IMR-90 (cell line): ENCODE measurements at regions not wholly inside any gene's neighbourhood (a gene's known extent, or its start where the extent isn't known, plus 50 kb on each side); places are given as distances from the start of the nearest gene placed in this dataset.

ENCODE experiments used
- ATAC-seq: fragments of 200-7000 bp; cut with Tn5 transposase; 2 replicates; pipeline ENCODE4 v1.9.1; 2020; ENCODE audit warnings: low read depth, mild to moderate bottlenecking, moderate library complexity
- BruUV-seq: library from RNA; stranded (reverse); fragments of 400-500 nt; replicated peaks from 2 replicates; lab custom pipeline; 2021; lab: Mats Ljungman, UMichigan
- CTCF ChIA-PET: fragments of 300-600 bp; formaldehyde crosslinking; extraction: SDS; loops from one replicate; lab custom pipeline; 2021; ENCODE audit warnings: antibody characterized with exemption; lab: Yijun Ruan, JAX
- POLR2A ChIA-PET: fragments of 300-600 bp; sonication (Branson Sonifier 250); formaldehyde crosslinking; loops from one replicate; lab custom pipeline; 2022; ENCODE audit warnings: antibody characterized with exemption; ENCODE audit not compliant: unreplicated experiment; lab: Charles Lee
- DNase-seq: peaks from one replicate; pipeline ENCODE4 v3.0.0; 2013
- H2AFZ ChIP-seq: replicated peaks from 2 replicates; pipeline ENCODE3; 2013; ENCODE audit warnings: low read length, mild to moderate bottlenecking; ENCODE audit not compliant: poor library complexity
- H2AK5ac ChIP-seq: 2 replicates; pipeline ENCODE4 v1.6.1; 2013; ENCODE audit warnings: low read depth, low read length, inconsistent platforms
- H2AK9ac ChIP-seq: replicated peaks from 2 replicates; pipeline ENCODE3; 2013; ENCODE audit warnings: mild to moderate bottlenecking, low read depth, low read length, moderate library complexity; ENCODE audit not compliant: poor library complexity
- H2BK120ac ChIP-seq: 2 replicates; pipeline ENCODE4 v1.6.1; 2013; ENCODE audit warnings: low read depth, low read length, inconsistent platforms
- H2BK15ac ChIP-seq: 3 replicates; pipeline ENCODE4 v1.6.1; 2013; ENCODE audit warnings: low read depth, low read length, inconsistent platforms
- H2BK20ac ChIP-seq: 2 replicates; pipeline ENCODE4 v1.6.1; 2013; ENCODE audit warnings: low read depth, mild to moderate bottlenecking, inconsistent platforms, low read length, moderate library complexity
- H2BK5ac ChIP-seq: 2 replicates; pipeline ENCODE4 v1.6.1; 2013; ENCODE audit warnings: mild to moderate bottlenecking, low read depth, low read length, inconsistent platforms; ENCODE audit not compliant: poor library complexity, severe bottlenecking
- H3K14ac ChIP-seq: replicated peaks from 2 replicates; pipeline ENCODE4 v1.6.1; 2013; ENCODE audit warnings: low read depth, low read length, inconsistent platforms
- H3K18ac ChIP-seq: 2 replicates; pipeline ENCODE4 v1.6.1; 2013; ENCODE audit warnings: low read depth, low read length, control low read depth
- H3K23ac ChIP-seq: 2 replicates; pipeline ENCODE4 v1.6.1; 2013; ENCODE audit warnings: low read depth, low read length, inconsistent platforms
- H3K27ac ChIP-seq: 2 replicates; pipeline ENCODE4 v1.5.1; 2013; ENCODE audit warnings: mild to moderate bottlenecking, control low read depth, low read length; ENCODE audit not compliant: insufficient read depth
- H3K27me3 ChIP-seq: 2 replicates; pipeline ENCODE4 v1.6.1; 2013; ENCODE audit warnings: low read length; ENCODE audit not compliant: control insufficient read depth, insufficient read depth
- H3K36me3 ChIP-seq: 2 replicates; pipeline ENCODE4 v1.6.1; 2013; ENCODE audit warnings: low read length, mixed read lengths; ENCODE audit not compliant: control insufficient read depth, insufficient read depth
- H3K4ac ChIP-seq: 2 replicates; pipeline ENCODE4 v1.6.1; 2013; ENCODE audit warnings: low read depth, low read length, inconsistent platforms
- H3K4me1 ChIP-seq: 2 replicates; pipeline ENCODE4 v1.6.1; 2013; ENCODE audit warnings: low read length, mixed read lengths; ENCODE audit not compliant: control insufficient read depth, insufficient read depth
- H3K4me2 ChIP-seq: 2 replicates; pipeline ENCODE4 v1.6.1; 2013; ENCODE audit warnings: low read depth, mild to moderate bottlenecking, control low read depth, low read length, moderate library complexity
- H3K4me3 ChIP-seq: 2 replicates; pipeline ENCODE4 v1.5.1; 2013; ENCODE audit warnings: low read depth, mild to moderate bottlenecking, control low read depth, low read length, moderate library complexity; ENCODE audit not compliant: insufficient read depth
- H3K56ac ChIP-seq: 2 replicates; pipeline ENCODE4 v1.6.1; 2013; ENCODE audit warnings: low read length, inconsistent platforms; ENCODE audit not compliant: insufficient read depth; ENCODE audit errors: extremely low read depth
- H3K79me1 ChIP-seq, 2 experiments: 2 replicates each; pipeline ENCODE4 v1.6.1; 2013; ENCODE audit warnings: low read length in 2 of 2, inconsistent platforms in 1 of 2, low read depth in 1 of 2
- H3K9ac ChIP-seq: 2 replicates; pipeline ENCODE4 v1.6.1; 2013; ENCODE audit warnings: low read depth, low read length, control low read depth
- H3K9me1 ChIP-seq: 2 replicates; pipeline ENCODE4 v1.6.1; 2013; ENCODE audit warnings: low read length, inconsistent platforms; ENCODE audit not compliant: insufficient read depth
- H3K9me3 ChIP-seq: 2 replicates; pipeline ENCODE4 v1.6.1; 2013; ENCODE audit warnings: low read length; ENCODE audit not compliant: control insufficient read depth, insufficient read depth
- H4K20me1 ChIP-seq: 2 replicates; pipeline ENCODE4 v1.6.1; 2013; ENCODE audit warnings: low read length, inconsistent platforms; ENCODE audit not compliant: insufficient read depth
- H4K5ac ChIP-seq: 2 replicates; pipeline ENCODE4 v1.6.1; 2013; ENCODE audit warnings: mild to moderate bottlenecking, low read depth, low read length, control low read depth
- H4K8ac ChIP-seq, 2 experiments: 2 replicates each; pipeline ENCODE4 v1.6.1; 2013; ENCODE audit warnings: low read depth in 2 of 2, low read length in 2 of 2, control low read depth in 1 of 2, inconsistent platforms in 1 of 2
- H4K91ac ChIP-seq: 2 replicates; pipeline ENCODE4 v1.6.1; 2013; ENCODE audit warnings: low read depth, low read length, inconsistent platforms; ENCODE audit not compliant: insufficient read depth
- CTCF ChIP-seq: conservative IDR thresholded peaks from 2 replicates; pipeline ENCODE4 v1.5.1; 2012; ENCODE audit warnings: mild to moderate bottlenecking, low read depth, low read length, improper control_type of control experiment
- ELK1 ChIP-seq: fragments of 150-350 bp; IDR thresholded peaks from 2 replicates; pipeline ENCODE4 v1.6.1; 2016; ENCODE audit warnings: low read depth, mild to moderate bottlenecking, low read length, moderate library complexity, borderline replicate concordance
- MAFK ChIP-seq: IDR thresholded peaks from 2 replicates; pipeline ENCODE4 v1.6.1; 2012; ENCODE audit warnings: low read depth, low read length, improper control_type of control experiment
- POLR2A ChIP-seq: IDR thresholded peaks from 2 replicates; pipeline ENCODE4 v1.6.1; 2012; ENCODE audit warnings: mild to moderate bottlenecking, low read depth, low read length
- RCOR1 ChIP-seq: IDR thresholded peaks from 2 replicates; pipeline ENCODE4 v1.6.1; 2012; ENCODE audit warnings: mild to moderate bottlenecking, low read length, improper control_type of control experiment; ENCODE audit not compliant: insufficient replicate concordance
- RFX5 ChIP-seq: IDR thresholded peaks from 2 replicates; pipeline ENCODE4 v1.8.0; 2012; ENCODE audit warnings: low read depth, mild to moderate bottlenecking, low read length, moderate library complexity
- WGBS, 2 experiments: methylation state at CpG; one replicate each; pipeline versions ENCODE4 v1.1.5 to v1.1.7; 2013; ENCODE audit warnings: missing lambda C conversion rate in 2 of 2; ENCODE audit not compliant: insufficient read length in 1 of 2; ENCODE audit errors: extremely low coverage in 2 of 2; 5-methylcytosine and 5-hydroxymethylcytosine counted together
- dilution Hi-C: fragments of 300-500 bp; cut with HindIII; formaldehyde crosslinking; loops from one replicate; pipeline ENCODE4 v1.14.3; 2018; ENCODE audit warnings: low sequenced_read_pairs; ENCODE audit not compliant: unreplicated experiment
- in situ Hi-C: fragments of 300-500 bp; cut with MboI; formaldehyde crosslinking; loops from 3 replicates; pipeline ENCODE4 v1.14.3; 2019; ENCODE audit warnings: low sequenced_read_pairs, inconsistent platforms, mixed read lengths
- intact Hi-C: fragments of 100-400 bp; cut with micrococcal nuclease; formaldehyde crosslinking; loops from 2 replicates; pipeline ENCODE4 v1.10.0; 2022
- TF ChIP-seq, protein P1 (sequence below): fragments of 150-350 bp; IDR thresholded peaks from 2 replicates; pipeline ENCODE4 v1.6.1; 2017; ENCODE audit warnings: mild to moderate bottlenecking, antibody characterized with exemption, low read length, low read depth

- no peak overlapping the region for H3K14ac ChIP-seq
- no peak for TF ChIP-seq CTCF
- TF ChIP-seq RFX5 = no peak
- no peak for TF ChIP-seq RCOR1
- TF ChIP-seq ELK1 = no peak
- TF ChIP-seq POLR2A = no peak
- TF ChIP-seq, protein P1, sequence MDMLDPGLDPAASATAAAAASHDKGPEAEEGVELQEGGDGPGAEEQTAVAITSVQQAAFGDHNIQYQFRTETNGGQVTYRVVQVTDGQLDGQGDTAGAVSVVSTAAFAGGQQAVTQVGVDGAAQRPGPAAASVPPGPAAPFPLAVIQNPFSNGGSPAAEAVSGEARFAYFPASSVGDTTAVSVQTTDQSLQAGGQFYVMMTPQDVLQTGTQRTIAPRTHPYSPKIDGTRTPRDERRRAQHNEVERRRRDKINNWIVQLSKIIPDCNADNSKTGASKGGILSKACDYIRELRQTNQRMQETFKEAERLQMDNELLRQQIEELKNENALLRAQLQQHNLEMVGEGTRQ = no peak
- TF ChIP-seq MAFK = peak; percentile 51
- no peak overlapping the region for H2AK9ac ChIP-seq
- no peak overlapping the region for H4K91ac ChIP-seq
- in situ Hi-C loops (no loop called here), intact Hi-C loops (no loop called here), dilution Hi-C loops (no loop called here)
- H3K18ac ChIP-seq = no peak overlapping the region
- no peak overlapping the region for H2AFZ ChIP-seq
- no peak overlapping the region for H2AK5ac ChIP-seq
- DNase-seq (no peak), ATAC-seq (no peak)
- no peaks in the 10 kb centered on the region for H4K20me1 ChIP-seq
- H3K9me1 ChIP-seq = no peaks in the 10 kb centered on the region
- no peak overlapping the region for H3K9ac ChIP-seq
- BruUV-seq = no TSS peak
- H4K8ac ChIP-seq = no peak overlapping the region
- H2BK15ac ChIP-seq = no peak overlapping the region
- H3K27ac ChIP-seq = no peak overlapping the region
- no peak overlapping the region for H3K4me2 ChIP-seq
- no peak overlapping the region for H3K56ac ChIP-seq
- no peak overlapping the region for H2BK5ac ChIP-seq
- peaks cover 3% of the 10 kb centered on the region; the same call in 1 of the 2 replicates for H3K9me3 ChIP-seq
- H2BK120ac ChIP-seq = no peak overlapping the region
- ChIA-PET CTCF (no interaction called here), POLR2A (no interaction called here)
- no peak overlapping the region for H3K4me3 ChIP-seq
- no peaks in the 10 kb centered on the region for H3K36me3 ChIP-seq
- no peaks in the 10 kb centered on the region for H3K27me3 ChIP-seq
- no peak overlapping the region for H4K5ac ChIP-seq
- 100% methylated on average over 2 of the region's 7 CpGs; no CpG with 5 or more reads in 1 of the 2 experiments for whole genome bisulfite sequencing, 2 experiments
- no peaks in the 10 kb centered on the region for H3K4me1 ChIP-seq
- H3K79me1 ChIP-seq = no peaks in the 10 kb centered on the region
- H2BK20ac ChIP-seq = no peak overlapping the region
- no peak overlapping the region for H3K4ac ChIP-seq
- H3K23ac ChIP-seq = no peak overlapping the region
Measured at GRCh38 chr3:104779324-104779723, 587.4 kb upstream of the ALCAM start.
